BE2C (cell line): ENCODE measurements at regions not wholly inside any gene's neighbourhood (a gene's known extent, or its start where the extent isn't known, plus 50 kb on each side); places are given as distances from the start of the nearest gene placed in this dataset.
"Not testable (repeated sequence)": the region's sequence is repeated elsewhere in the genome, so short reads cannot be mapped to it uniquely, and the experiment has no call there.

Experiments
- DNase-seq: peaks from one replicate; pipeline ENCODE4 v3.0.0-alpha.2; 2020
- H3K27me3 ChIP-seq: fragments of 250-450 bp; sonication (Bioruptor Pico); 2 replicates; pipeline ENCODE4 v1.5.1; 2020; ENCODE audit warnings: mild to moderate bottlenecking
- H3K36me3 ChIP-seq: fragments of 250-450 bp; sonication (Bioruptor Pico); 2 replicates; pipeline ENCODE4 v1.5.1; 2020; ENCODE audit warnings: mild to moderate bottlenecking
- H3K4me1 ChIP-seq: fragments of 250-450 bp; sonication (Bioruptor Pico); 2 replicates; pipeline ENCODE4 v1.5.1; 2020
- H3K4me3 ChIP-seq: 2 replicates; pipeline ENCODE4 v1.5.1; 2011; ENCODE audit warnings: low read depth, low read length
- H3K9me3 ChIP-seq: fragments of 250-450 bp; sonication (Bioruptor Pico); 2 replicates; pipeline ENCODE4 v1.5.1; 2020
- CTCF ChIP-seq: IDR thresholded peaks from 2 replicates; pipeline ENCODE4 v1.5.1; 2012; ENCODE audit warnings: mild to moderate bottlenecking, low read depth, low read length

DNA sequence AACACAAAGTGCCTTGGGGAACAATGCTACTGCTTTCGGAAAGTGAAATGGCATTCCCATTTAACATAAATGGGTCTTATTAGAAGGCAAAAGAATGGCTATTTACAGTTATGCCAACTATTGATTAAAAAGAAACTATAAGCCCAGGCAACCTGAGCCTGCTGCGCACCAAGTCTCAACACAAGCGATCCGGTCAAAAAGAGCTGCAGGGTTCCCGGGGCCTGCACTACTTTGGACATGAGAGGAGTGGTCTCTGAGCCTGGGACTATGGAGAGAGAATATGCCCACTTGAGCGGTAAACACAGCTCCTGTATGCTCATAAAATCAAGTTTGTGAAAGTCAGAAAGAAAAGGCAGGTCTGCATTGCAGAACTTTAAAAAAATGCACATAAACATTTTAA is 660.7 kb downstream of the EFNA5 start:
- no peaks in the 10 kb centered on the region for H3K36me3 ChIP-seq

GRCh38 chr5:107005653-107006052 is 665.1 kb downstream of the EFNA5 start:
- Histone ChIP-seq H3K36me3 (no peaks in the 10 kb centered on the region), H3K27me3 (no peaks in the 10 kb centered on the region), H3K4me3 (no peak overlapping the region), H3K4me1 (peaks cover 17% of the 10 kb centered on the region), H3K9me3 (no peaks in the 10 kb centered on the region)
- DNase-seq: no peak
- TF ChIP-seq CTCF: no peak

More for the DNA sequence above, 660.7 kb downstream of the EFNA5 start:
- DNase-seq: no peak
- Histone ChIP-seq H3K27me3 (no peaks in the 10 kb centered on the region), H3K9me3 (no peaks in the 10 kb centered on the region), H3K4me1 (peaks cover 14% of the 10 kb centered on the region), H3K4me3 (no peak overlapping the region)
- TF ChIP-seq CTCF: no peak

DNA sequence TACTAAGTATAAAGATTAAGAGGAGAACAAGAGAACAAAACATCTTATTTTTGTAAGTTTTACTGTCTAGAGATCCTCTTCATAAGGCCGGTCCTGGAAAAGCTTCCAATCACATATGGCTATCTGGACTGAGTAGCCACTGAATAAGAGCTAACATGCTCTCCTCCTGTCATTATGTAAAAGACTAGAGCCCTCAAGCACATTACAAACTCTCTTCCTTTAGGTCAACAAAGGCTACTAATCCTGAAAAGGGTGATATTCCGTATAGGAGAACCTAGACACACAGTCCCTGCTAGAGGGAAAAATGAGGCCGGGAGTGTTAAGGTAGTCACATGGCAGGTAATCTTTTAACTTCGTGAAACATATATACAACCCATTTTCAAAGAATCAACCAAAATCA is 665.6 kb downstream of the EFNA5 start:
- no peak for DNase-seq
- H3K4me1 ChIP-seq: peaks cover 17% of the 10 kb centered on the region
- H3K9me3 ChIP-seq: no peaks in the 10 kb centered on the region
- H3K27me3 ChIP-seq: no peaks in the 10 kb centered on the region
- no peak for TF ChIP-seq CTCF
- no peaks in the 10 kb centered on the region for H3K36me3 ChIP-seq
- no peak overlapping the region for H3K4me3 ChIP-seq

- DNase-seq: no peak
- Histone ChIP-seq H3K36me3 (no peaks in the 10 kb centered on the region), H3K4me1 (peaks cover 17% of the 10 kb centered on the region), H3K4me3 (no peak overlapping the region), H3K27me3 (no peaks in the 10 kb centered on the region), H3K9me3 (no peaks in the 10 kb centered on the region)
- no peak for TF ChIP-seq CTCF
These were observed 668.6 kb downstream of the EFNA5 start for GRCh38 chr5:107002115-107002514.

- not testable (repeated sequence) for H3K9me3 ChIP-seq, H3K36me3 ChIP-seq, H3K4me3 ChIP-seq, H3K27me3 ChIP-seq, DNase-seq, H3K4me1 ChIP-seq
These were observed 671.2 kb downstream of the EFNA5 start for GRCh38 chr5:106999506-106999905.

- Histone ChIP-seq H3K36me3 (no peaks in the 10 kb centered on the region), H3K27me3 (no peaks in the 10 kb centered on the region), H3K4me1 (no peaks in the 10 kb centered on the region), H3K9me3 (no peaks in the 10 kb centered on the region), H3K4me3 (no peak overlapping the region)
- TF ChIP-seq CTCF: no peak
- no peak for DNase-seq
These were observed 684.7 kb downstream of the EFNA5 start for GRCh38 chr5:106986006-106986405.

- Histone ChIP-seq H3K36me3 (no peaks in the 10 kb centered on the region), H3K4me3 (no peak overlapping the region), H3K27me3 (no peaks in the 10 kb centered on the region), H3K9me3 (no peaks in the 10 kb centered on the region), H3K4me1 (no peaks in the 10 kb centered on the region)
- TF ChIP-seq CTCF: no peak
- no peak for DNase-seq
These were observed 685.6 kb downstream of the EFNA5 start for GRCh38 chr5:106985174-106985573.

GRCh38 chr5:106979178-106979577 is 691.6 kb downstream of the EFNA5 start:
- H3K27me3 ChIP-seq, DNase-seq, H3K9me3 ChIP-seq, H3K4me3 ChIP-seq, H3K36me3 ChIP-seq, H3K4me1 ChIP-seq: not testable (repeated sequence)

- not testable (repeated sequence) for H3K9me3 ChIP-seq, H3K4me3 ChIP-seq, DNase-seq, H3K4me1 ChIP-seq, H3K27me3 ChIP-seq, H3K36me3 ChIP-seq
These were observed 692.1 kb downstream of the EFNA5 start for GRCh38 chr5:106978582-106979165.
